SH-SY5Y (cell line): ENCODE measurements at regions not wholly inside any gene's neighbourhood (a gene's known extent, or its start where the extent isn't known, plus 50 kb on each side); places are given as distances from the start of the nearest gene placed in this dataset.

Source experiments
- GATA2 ChIP-seq: IDR thresholded peaks from 2 replicates; pipeline ENCODE4 v1.6.1; 2011; ENCODE audit warnings: mild to moderate bottlenecking, low read depth, low read length
- GATA3 ChIP-seq: IDR thresholded peaks from 2 replicates; pipeline ENCODE4 v1.6.1; 2011; ENCODE audit warnings: low read depth, mild to moderate bottlenecking, low read length, moderate library complexity

GRCh38 chr19:31963746-31964145, 381.7 kb upstream of the ZNF507 start:
- TF ChIP-seq GATA3 (no peak), GATA2 (no peak)
